Esophagus muscularis mucosa (tissue), 4 donors: ENCODE measurements at regions not wholly inside any gene's neighbourhood (a gene's known extent, or its start where the extent isn't known, plus 50 kb on each side); places are given as distances from the start of the nearest gene placed in this dataset.

Source experiments
- DNase-seq: peaks from one replicate; pipeline ENCODE4 v3.0.0-alpha.2; 2017; ENCODE audit errors: extremely low spot score
- H3K27ac ChIP-seq, 4 donors: fragments of 200-600 bp; sonication (generic); replicated peaks in 1 of 4; 1 replicate in 3 of 4; 2 replicates in 1 of 4; pipeline ENCODE4 v1.5.1; 2016 to 2019; ENCODE audit warnings: mild to moderate bottlenecking in 1 of 4
- H3K27me3 ChIP-seq, 4 donors: fragments of 200-600 bp; sonication (generic); one replicate each; pipeline versions ENCODE4 v1.5.1 to v1.6.0; 2016 to 2019
- H3K36me3 ChIP-seq, 4 donors: fragments of 200-600 bp; sonication (generic); one replicate each; pipeline ENCODE4 v1.5.1; 2016 to 2019
- H3K4me1 ChIP-seq, 4 donors: fragments of 200-600 bp; sonication (generic); one replicate each; pipeline ENCODE4 v1.5.1; 2016 to 2019
- H3K4me3 ChIP-seq, 4 donors: fragments of 200-600 bp; sonication (generic); 1 replicate in 2 of 4; 2 replicates in 2 of 4; pipeline ENCODE4 v1.5.1; 2016 to 2019; ENCODE audit warnings: mild to moderate bottlenecking in 4 of 4, moderate library complexity in 1 of 4
- H3K9me3 ChIP-seq, 4 donors: fragments of 200-600 bp; sonication (generic); 1 replicate in 3 of 4; 2 replicates in 1 of 4; pipeline ENCODE4 v1.5.1; 2016 to 2019
- EP300 ChIP-seq: sonication (generic); formaldehyde crosslinking; IDR thresholded peaks from one replicate; pipeline ENCODE4 v1.6.1; 2017; ENCODE audit warnings: antibody characterized with exemption
- POLR2A ChIP-seq: fragments of 450-650 bp; IDR thresholded peaks from one replicate; pipeline ENCODE4 v1.6.1; 2017; ENCODE audit warnings: antibody characterized with exemption, moderate library complexity, mild to moderate bottlenecking, low read depth
- POLR2AphosphoS5 ChIP-seq, 2 donors: sonication (generic); formaldehyde crosslinking; IDR thresholded peaks; one replicate each; pipeline ENCODE4 v1.6.1; 2017; ENCODE audit warnings: antibody characterized with exemption in 2 of 2
- WGBS: methylation state at CpG from one replicate; pipeline ENCODE4 v1.1.5; 2018; 5-methylcytosine and 5-hydroxymethylcytosine counted together
- intact Hi-C: fragments of 100-400 bp; cut with DNase I; formaldehyde crosslinking; loops from one replicate; pipeline ENCODE4 v1.15.1; 2023
- TF ChIP-seq, protein P1 (sequence below), 3 experiments: fragments of 200-600 bp in 2 of 3; fragments of 450-650 bp in 1 of 3; sonication (generic) in 2 of 3; IDR thresholded peaks; one replicate each; pipeline ENCODE4 v1.5.1; 2017 to 2019; ENCODE audit warnings: antibody characterized with exemption in 3 of 3, mild to moderate bottlenecking in 2 of 3, moderate library complexity in 1 of 3

DNA sequence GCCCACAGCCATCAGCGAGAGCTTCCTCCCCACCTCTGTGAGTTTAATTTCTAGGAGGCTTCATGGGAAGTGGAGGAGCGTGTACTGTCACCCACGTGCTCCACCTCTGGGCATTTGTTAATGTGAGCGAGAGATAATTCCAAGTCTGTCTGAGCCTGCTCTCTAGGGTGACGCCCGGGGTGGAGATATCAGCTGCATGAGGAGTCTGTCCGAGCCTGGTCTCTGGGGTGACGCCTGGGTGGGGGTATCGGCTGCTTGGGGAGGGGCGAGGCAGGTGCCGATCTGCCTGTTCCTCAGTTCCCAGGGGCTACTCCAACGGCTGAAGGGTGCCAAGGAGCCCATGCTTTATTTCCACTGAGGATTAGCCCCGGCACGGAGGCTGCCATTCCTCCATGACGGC is 735.0 kb downstream of the BRD1 start:
- DNase-seq = no peak
- 79% methylated on average over 15 of the region's 15 CpGs for WGBS

DNA sequence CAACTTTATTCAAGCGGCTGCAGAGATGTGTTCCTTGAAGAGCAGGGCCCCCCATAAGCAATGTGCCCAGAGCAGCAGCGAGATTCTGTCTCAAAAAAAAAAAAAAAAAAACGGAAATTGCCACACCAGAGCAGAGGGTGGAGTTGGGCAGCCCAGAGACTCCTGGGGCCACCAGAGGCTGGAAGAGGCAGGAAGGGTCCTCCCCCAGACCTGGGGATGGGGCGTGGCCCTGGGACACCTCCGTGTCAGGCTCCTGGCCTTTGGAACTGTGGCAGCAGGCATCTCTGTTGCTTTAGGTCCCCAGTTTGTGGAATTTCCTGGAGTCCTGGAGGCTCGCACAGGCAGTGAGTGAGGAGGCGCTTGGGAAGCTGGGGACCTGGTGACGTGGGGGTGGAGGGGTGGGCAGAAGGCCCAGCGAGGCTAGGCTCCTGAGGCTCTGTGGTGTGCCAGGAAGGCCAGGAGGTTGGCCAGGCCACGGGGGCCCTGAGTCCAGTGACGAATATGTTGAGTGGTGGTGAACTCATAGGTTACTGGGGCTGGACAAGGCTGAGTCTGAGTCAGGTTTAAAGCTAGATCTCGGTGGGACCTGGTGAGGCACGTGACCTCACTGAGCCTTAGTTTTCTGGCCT is 735.6 kb downstream of the BRD1 start:
- intact Hi-C loops = no loop called here

More for the DNA sequence above, 735.0 kb downstream of the BRD1 start:
- Histone ChIP-seq H3K9me3 (no peaks in the 10 kb centered on the region), H3K4me1 (no peaks in the 10 kb centered on the region), H3K27me3 (peaks cover 0 to 66% (median 0%) of the 10 kb centered on the region in 4 donors), H3K36me3 (no peaks in the 10 kb centered on the region), H3K27ac (no peak overlapping the region), H3K4me3 (no peak overlapping the region)
- TF ChIP-seq EP300 (no peak), POLR2A (no peak), POLR2AphosphoS5 (IDR thresholded peaks at IDR 0.05) (no peak)
- TF ChIP-seq, protein P1, sequence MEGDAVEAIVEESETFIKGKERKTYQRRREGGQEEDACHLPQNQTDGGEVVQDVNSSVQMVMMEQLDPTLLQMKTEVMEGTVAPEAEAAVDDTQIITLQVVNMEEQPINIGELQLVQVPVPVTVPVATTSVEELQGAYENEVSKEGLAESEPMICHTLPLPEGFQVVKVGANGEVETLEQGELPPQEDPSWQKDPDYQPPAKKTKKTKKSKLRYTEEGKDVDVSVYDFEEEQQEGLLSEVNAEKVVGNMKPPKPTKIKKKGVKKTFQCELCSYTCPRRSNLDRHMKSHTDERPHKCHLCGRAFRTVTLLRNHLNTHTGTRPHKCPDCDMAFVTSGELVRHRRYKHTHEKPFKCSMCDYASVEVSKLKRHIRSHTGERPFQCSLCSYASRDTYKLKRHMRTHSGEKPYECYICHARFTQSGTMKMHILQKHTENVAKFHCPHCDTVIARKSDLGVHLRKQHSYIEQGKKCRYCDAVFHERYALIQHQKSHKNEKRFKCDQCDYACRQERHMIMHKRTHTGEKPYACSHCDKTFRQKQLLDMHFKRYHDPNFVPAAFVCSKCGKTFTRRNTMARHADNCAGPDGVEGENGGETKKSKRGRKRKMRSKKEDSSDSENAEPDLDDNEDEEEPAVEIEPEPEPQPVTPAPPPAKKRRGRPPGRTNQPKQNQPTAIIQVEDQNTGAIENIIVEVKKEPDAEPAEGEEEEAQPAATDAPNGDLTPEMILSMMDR (IDR thresholded peaks at IDR 0.05) = no peak
- intact Hi-C loops = no loop called here

DNA sequence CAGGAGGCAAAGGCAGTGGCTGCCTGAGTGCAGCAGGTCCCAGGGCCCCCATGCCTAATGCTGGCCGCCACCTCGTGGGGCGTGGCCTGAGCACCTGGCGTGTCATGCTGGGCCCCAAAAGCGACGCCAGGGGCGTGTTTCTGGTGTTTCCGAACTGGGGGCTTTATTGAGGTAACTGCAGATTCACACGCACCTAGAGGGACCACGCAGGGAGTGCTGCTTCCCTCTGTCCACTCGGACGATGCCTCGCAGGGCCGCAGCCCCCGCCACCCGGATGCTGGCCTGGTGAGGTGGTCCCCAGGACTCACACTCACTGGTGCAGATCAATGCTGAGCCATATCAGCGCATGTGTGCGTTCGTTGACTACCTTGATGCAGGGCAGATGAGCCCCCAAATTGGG is 736.2 kb downstream of the BRD1 start:
- no peaks in the 10 kb centered on the region for H3K4me1 ChIP-seq
- peaks cover 0 to 79% (median 0%) of the 10 kb centered on the region in 4 donors for H3K27me3 ChIP-seq
- H3K4me3 ChIP-seq = no peak overlapping the region
- H3K27ac ChIP-seq = no peak overlapping the region
- no peaks in the 10 kb centered on the region for H3K9me3 ChIP-seq
- DNase-seq = no peak
- no peaks in the 10 kb centered on the region for H3K36me3 ChIP-seq
- no peak for TF ChIP-seq POLR2AphosphoS5 (IDR thresholded peaks at IDR 0.05)
- TF ChIP-seq EP300 = no peak
- TF ChIP-seq POLR2A = no peak
- TF ChIP-seq, protein P1 (IDR thresholded peaks at IDR 0.05) = no peak
- 100% methylated on average over 2 of the region's 19 CpGs for WGBS
- intact Hi-C loops = no loop called here

More for the DNA sequence above, 735.6 kb downstream of the BRD1 start:
- Histone ChIP-seq H3K4me3 (no peak overlapping the region), H3K36me3 (no peaks in the 10 kb centered on the region), H3K9me3 (no peaks in the 10 kb centered on the region), H3K27ac (no peak overlapping the region), H3K4me1 (no peaks in the 10 kb centered on the region), H3K27me3 (peaks cover 0 to 73% (median 0%) of the 10 kb centered on the region in 4 donors)
- TF ChIP-seq, protein P1 (IDR thresholded peaks at IDR 0.05) = no peak
- no peak for TF ChIP-seq POLR2AphosphoS5 (IDR thresholded peaks at IDR 0.05)
- DNase-seq = no peak
- 74% methylated on average over 13 of the region's 13 CpGs for WGBS

DNA sequence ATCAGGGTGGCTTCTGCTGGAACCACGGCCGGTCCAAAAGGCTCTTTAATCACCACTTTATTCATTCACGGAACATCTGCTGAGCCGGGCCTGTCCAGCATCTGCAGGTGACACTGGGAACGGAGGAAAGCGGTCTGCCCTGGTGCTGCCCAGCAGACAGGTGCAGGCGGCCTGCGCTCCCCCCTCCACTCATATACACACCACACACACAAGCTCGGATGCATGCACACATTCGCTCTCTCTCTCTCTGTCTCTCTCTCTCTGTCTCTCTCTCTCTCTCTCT is 736.9 kb downstream of the BRD1 start:
- no peak for DNase-seq
- H3K9me3 ChIP-seq = no peaks in the 10 kb centered on the region
- 80% methylated on average over 10 of the region's 10 CpGs for WGBS
- H3K27ac ChIP-seq = no peak overlapping the region
- peaks cover 0 to 81% (median 0%) of the 10 kb centered on the region in 4 donors for H3K27me3 ChIP-seq
- H3K4me1 ChIP-seq = no peaks in the 10 kb centered on the region
- no peak overlapping the region for H3K4me3 ChIP-seq
- intact Hi-C loops = no loop called here
- TF ChIP-seq POLR2A (no peak), POLR2AphosphoS5 (IDR thresholded peaks at IDR 0.05) (no peak), EP300 (no peak)
- TF ChIP-seq, protein P1 (IDR thresholded peaks at IDR 0.05) = no peak
- H3K36me3 ChIP-seq = no peaks in the 10 kb centered on the region
